ENCODE measurements at regions not wholly inside any gene's neighbourhood (a gene's known extent, or its start where the extent isn't known, plus 50 kb on each side); places are given as distances from the start of the nearest gene placed in this dataset.

- no peak overlapping the region for H3K27ac ChIP-seq (ENCODE audit: low read depth, low read length, poor library complexity, severe bottlenecking)
- no peak for TF ChIP-seq EZH2 (IDR thresholded peaks at IDR 0.05; ENCODE audit: borderline replicate concordance, low read depth, low read length, poor library complexity, severe bottlenecking)
- TF ChIP-seq CTCF (conservative IDR thresholded peaks at IDR 0.05; ENCODE audit: low read depth, low read length), result no peak
- no peaks in the 10 kb centered on the region for H3K36me3 ChIP-seq (ENCODE audit: insufficient read depth, low read length, poor library complexity, severe bottlenecking)
- no peaks in the 10 kb centered on the region for H3K9me3 ChIP-seq (ENCODE audit: low read depth, low read length, poor library complexity, severe bottlenecking)
- no peaks in the 10 kb centered on the region for H3K27me3 ChIP-seq (replicated peaks; ENCODE audit: insufficient read depth, low read depth, low read length, poor library complexity)
- CTCF ChIA-PET, result no interaction called here
- intact Hi-C loops (cut with micrococcal nuclease; ENCODE audit: unreplicated experiment), result no loop called here
- POLR2A ChIA-PET (ENCODE audit: low non-redundant PET), result no interaction called here
- H3K4me1 ChIP-seq (ENCODE audit: insufficient read depth, low read length, poor library complexity, severe bottlenecking), result peaks cover 24% of the 10 kb centered on the region
- no peak for DNase-seq (ENCODE audit: low spot score)
- H3K4me3 ChIP-seq (ENCODE audit: low read depth, low read length, poor library complexity, severe bottlenecking), result no peak overlapping the region
- BruUV-seq (replicated peaks), result no TSS peak
Observed at GRCh38 chr13:33352526-33352925, 67.0 kb upstream of the STARD13 start.

GRCh38 chr13:33353210-33353609 lies 67.7 kb upstream of the STARD13 start:
- no peak for TF ChIP-seq EZH2 (IDR thresholded peaks at IDR 0.05; ENCODE audit: borderline replicate concordance, low read depth, low read length, poor library complexity, severe bottlenecking)
- no peak for TF ChIP-seq CTCF (conservative IDR thresholded peaks at IDR 0.05; ENCODE audit: low read depth, low read length)
- no peak for DNase-seq (ENCODE audit: low spot score)
- no peaks in the 10 kb centered on the region for H3K9me3 ChIP-seq (ENCODE audit: low read depth, low read length, poor library complexity, severe bottlenecking)
- intact Hi-C loops (cut with micrococcal nuclease; ENCODE audit: unreplicated experiment), result no loop called here
- CTCF ChIA-PET, result no interaction called here
- no TSS peak for BruUV-seq (replicated peaks)
- H3K27ac ChIP-seq (ENCODE audit: low read depth, low read length, poor library complexity, severe bottlenecking), result no peak overlapping the region
- POLR2A ChIA-PET (ENCODE audit: low non-redundant PET), result no interaction called here
- H3K36me3 ChIP-seq (ENCODE audit: insufficient read depth, low read length, poor library complexity, severe bottlenecking), result no peaks in the 10 kb centered on the region
- no peaks in the 10 kb centered on the region for H3K27me3 ChIP-seq (replicated peaks; ENCODE audit: insufficient read depth, low read depth, low read length, poor library complexity)
- peaks cover 24% of the 10 kb centered on the region for H3K4me1 ChIP-seq (ENCODE audit: insufficient read depth, low read length, poor library complexity, severe bottlenecking)
- no peak overlapping the region for H3K4me3 ChIP-seq (ENCODE audit: low read depth, low read length, poor library complexity, severe bottlenecking)

- peaks cover 24% of the 10 kb centered on the region for H3K4me1 ChIP-seq (ENCODE audit: insufficient read depth, low read length, poor library complexity, severe bottlenecking)
- intact Hi-C loops (cut with micrococcal nuclease; ENCODE audit: unreplicated experiment), result no loop called here
- TF ChIP-seq EZH2 (IDR thresholded peaks at IDR 0.05; ENCODE audit: borderline replicate concordance, low read depth, low read length, poor library complexity, severe bottlenecking) (no peak), CTCF (conservative IDR thresholded peaks at IDR 0.05; ENCODE audit: low read depth, low read length) (no peak)
- H3K9me3 ChIP-seq (ENCODE audit: low read depth, low read length, poor library complexity, severe bottlenecking), result no peaks in the 10 kb centered on the region
- H3K36me3 ChIP-seq (ENCODE audit: insufficient read depth, low read length, poor library complexity, severe bottlenecking), result no peaks in the 10 kb centered on the region
- no peak overlapping the region for H3K4me3 ChIP-seq (ENCODE audit: low read depth, low read length, poor library complexity, severe bottlenecking)
- ChIA-PET CTCF (no interaction called here), POLR2A (ENCODE audit: low non-redundant PET) (no interaction called here)
- no peak overlapping the region for H3K27ac ChIP-seq (ENCODE audit: low read depth, low read length, poor library complexity, severe bottlenecking)
- H3K27me3 ChIP-seq (replicated peaks; ENCODE audit: insufficient read depth, low read depth, low read length, poor library complexity), result no peaks in the 10 kb centered on the region
- no peak for DNase-seq (ENCODE audit: low spot score)
- no TSS peak for BruUV-seq (replicated peaks)
Observed at GRCh38 chr13:33353646-33354045, 68.1 kb upstream of the STARD13 start.
